A549 (cell line): ENCODE measurements at regions not wholly inside any gene's neighbourhood (a gene's known extent, or its start where the extent isn't known, plus 50 kb on each side); places are given as distances from the start of the nearest gene placed in this dataset.

Source experiments
- ATAC-seq, 2 experiments: fragments of 200-7000 bp in 1 of 2; fragments of >200 bp in 1 of 2; cut with Nextera tagmentation in 1 of 2; cut with Tn5 transposase in 1 of 2; 3 replicates each; pipeline versions ENCODE4 v1.8.0 to v1.9.1; 2018 to 2020; ENCODE audit warnings: mild to moderate bottlenecking in 1 of 2, moderate library complexity in 1 of 2
- CTCF ChIA-PET: fragments of 300-600 bp; sonication (Branson Sonifier 250); formaldehyde crosslinking; extraction: SDS; loops from one replicate; lab custom pipeline; 2021; ENCODE audit warnings: antibody characterized with exemption, inconsistent platforms; lab: Yijun Ruan, JAX
- POLR2A ChIA-PET: fragments of 350-600 bp; formaldehyde crosslinking; extraction: SDS; loops from one replicate; lab custom pipeline; 2021; ENCODE audit warnings: antibody characterized with exemption, inconsistent platforms; lab: Yijun Ruan, JAX
- DNase-seq, 2 experiments: peaks; one replicate each; pipeline versions ENCODE4 v3.0.0 to v3.0.0-alpha.2; 2011 to 2016; ENCODE audit warnings: low read depth in 1 of 2, low spot score in 1 of 2
- FAIRE-seq: peaks from 2 replicates; lab custom pipeline; 2011; peaks lifted over from hg19 to GRCh38; lab: Jason Lieb, UNC
- H3K27ac ChIP-seq, 2 experiments: fragments of >200 bp; sonication (Bioruptor Twin); formaldehyde crosslinking; 3 replicates each; pipeline ENCODE4 v1.5.1; 2016 to 2017
- H3K4me1 ChIP-seq: fragments of >200 bp; sonication (Bioruptor Twin); formaldehyde crosslinking; 3 replicates; pipeline ENCODE4 v1.6.1; 2016
- H3K4me2 ChIP-seq: fragments of >200 bp; sonication (Bioruptor Twin); formaldehyde crosslinking; 3 replicates; pipeline ENCODE4 v1.6.1; 2016
- H3K4me3 ChIP-seq: fragments of >200 bp; sonication (Bioruptor Twin); formaldehyde crosslinking; 3 replicates; pipeline ENCODE4 v1.5.1; 2016
- H3K9me3 ChIP-seq: fragments of >200 bp; sonication (Bioruptor Twin); formaldehyde crosslinking; 3 replicates; pipeline ENCODE4 v1.6.1; 2016
- REST ChIP-seq: fragments of 200-600 bp; sonication (generic); IDR thresholded peaks from 2 replicates; pipeline ENCODE4 v1.6.1; 2016; ENCODE audit warnings: antibody characterized with exemption, mild to moderate bottlenecking, moderate library complexity
- WGBS: methylation state at CpG from one replicate; pipeline ENCODE4 v1.1.6; 2017; ENCODE audit errors: missing lambda C conversion rate; 5-methylcytosine and 5-hydroxymethylcytosine counted together
- TF ChIP-seq, protein P1 (sequence below): fragments of >200 bp; sonication (Bioruptor Twin); formaldehyde crosslinking; IDR thresholded peaks from 3 replicates; pipeline ENCODE4 v1.6.1; 2016
- TF ChIP-seq, protein P2 (sequence below): fragments of 250-450 bp; sonication (Bioruptor Pico); IDR thresholded peaks from 2 replicates; pipeline ENCODE4 v1.5.0; 2021; ENCODE audit warnings: mild to moderate bottlenecking, moderate library complexity, borderline replicate concordance
- TF ChIP-seq, protein P3 (sequence below): fragments of >200 bp; sonication (Bioruptor Twin); formaldehyde crosslinking; IDR thresholded peaks from 2 replicates; pipeline ENCODE4 v1.6.1; 2016

- ChIA-PET POLR2A (no interaction called here), CTCF (interaction anchor here (1.2 kb wide), 1 partner anchor 74 kb away, joined by 4 read pairs; no protein-coding TSS in a partner anchor)
- ATAC-seq (no peak), DNase-seq (no peak), FAIRE-seq (no peak)
- TF ChIP-seq, protein P1, sequence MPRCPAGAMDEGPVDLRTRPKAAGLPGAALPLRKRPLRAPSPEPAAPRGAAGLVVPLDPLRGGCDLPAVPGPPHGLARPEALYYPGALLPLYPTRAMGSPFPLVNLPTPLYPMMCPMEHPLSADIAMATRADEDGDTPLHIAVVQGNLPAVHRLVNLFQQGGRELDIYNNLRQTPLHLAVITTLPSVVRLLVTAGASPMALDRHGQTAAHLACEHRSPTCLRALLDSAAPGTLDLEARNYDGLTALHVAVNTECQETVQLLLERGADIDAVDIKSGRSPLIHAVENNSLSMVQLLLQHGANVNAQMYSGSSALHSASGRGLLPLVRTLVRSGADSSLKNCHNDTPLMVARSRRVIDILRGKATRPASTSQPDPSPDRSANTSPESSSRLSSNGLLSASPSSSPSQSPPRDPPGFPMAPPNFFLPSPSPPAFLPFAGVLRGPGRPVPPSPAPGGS, result no peak
- TF ChIP-seq, protein P2, sequence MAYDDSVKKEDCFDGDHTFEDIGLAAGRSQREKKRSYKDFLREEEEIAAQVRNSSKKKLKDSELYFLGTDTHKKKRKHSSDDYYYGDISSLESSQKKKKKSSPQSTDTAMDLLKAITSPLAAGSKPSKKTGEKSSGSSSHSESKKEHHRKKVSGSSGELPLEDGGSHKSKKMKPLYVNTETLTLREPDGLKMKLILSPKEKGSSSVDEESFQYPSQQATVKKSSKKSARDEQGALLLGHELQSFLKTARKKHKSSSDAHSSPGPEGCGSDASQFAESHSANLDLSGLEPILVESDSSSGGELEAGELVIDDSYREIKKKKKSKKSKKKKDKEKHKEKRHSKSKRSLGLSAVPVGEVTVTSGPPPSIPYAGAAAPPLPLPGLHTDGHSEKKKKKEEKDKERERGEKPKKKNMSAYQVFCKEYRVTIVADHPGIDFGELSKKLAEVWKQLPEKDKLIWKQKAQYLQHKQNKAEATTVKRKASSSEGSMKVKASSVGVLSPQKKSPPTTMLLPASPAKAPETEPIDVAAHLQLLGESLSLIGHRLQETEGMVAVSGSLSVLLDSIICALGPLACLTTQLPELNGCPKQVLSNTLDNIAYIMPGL, result no peak
- no peak for TF ChIP-seq REST
- TF ChIP-seq, protein P3, sequence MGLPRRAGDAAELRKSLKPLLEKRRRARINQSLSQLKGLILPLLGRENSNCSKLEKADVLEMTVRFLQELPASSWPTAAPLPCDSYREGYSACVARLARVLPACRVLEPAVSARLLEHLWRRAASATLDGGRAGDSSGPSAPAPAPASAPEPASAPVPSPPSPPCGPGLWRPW, result no peak
- Histone ChIP-seq H3K4me2 (no peak overlapping the region), H3K27ac (no peak overlapping the region), H3K9me3 (no peaks in the 10 kb centered on the region), H3K4me3 (no peak overlapping the region), H3K4me1 (peaks cover 22% of the 10 kb centered on the region)
- 96% methylated on average over 8 of the region's 8 CpGs for WGBS
Observed at GRCh38 chr1:9184749-9185148, 49.8 kb upstream of the H6PD start.
